Endothelial cell of umbilical vein (primary cell): ENCODE measurements at regions not wholly inside any gene's neighbourhood (a gene's known extent, or its start where the extent isn't known, plus 50 kb on each side); places are given as distances from the start of the nearest gene placed in this dataset.

Experiments used
- BruUV-seq: library from RNA; stranded (reverse); fragments of 400-500 nt; replicated peaks from 2 replicates; lab custom pipeline; 2021; lab: Mats Ljungman, UMichigan
- CTCF ChIA-PET: fragments of 300-600, 350-600 bp; sonication (Branson Sonifier 250); formaldehyde crosslinking; loops from one replicate; lab custom pipeline; 2021; ENCODE audit warnings: antibody characterized with exemption, inconsistent platforms; lab: Charles Lee
- POLR2A ChIA-PET: fragments of 300-600, 350-600 bp; sonication (Branson Sonifier 250); formaldehyde crosslinking; loops from one replicate; lab custom pipeline; 2021; ENCODE audit warnings: antibody characterized with exemption, inconsistent platforms; lab: Charles Lee
- DNase-seq: peaks from one replicate; pipeline ENCODE4 v3.0.0-alpha.2; 2011; ENCODE audit warnings: low read depth, low spot score
- FAIRE-seq: peaks from 2 replicates; lab custom pipeline; 2011; peaks lifted over from hg19 to GRCh38; lab: Jason Lieb, UNC
- H2AFZ ChIP-seq: 2 replicates; pipeline ENCODE4 v1.6.0; 2012; ENCODE audit warnings: low read depth, low read length, control low read depth, inconsistent platforms
- H3K27ac ChIP-seq: 2 replicates; pipeline ENCODE4 v1.5.1; 2011; ENCODE audit warnings: low read depth, mild to moderate bottlenecking, control low read depth, low read length, moderate library complexity; ENCODE audit not compliant: insufficient read depth
- H3K27me3 ChIP-seq, 2 experiments: 2 replicates each; pipeline versions ENCODE4 v1.6.0 to v1.6.1; 2011; ENCODE audit warnings: low read length in 2 of 2, mixed read lengths in 1 of 2; ENCODE audit not compliant: control insufficient read depth in 2 of 2, insufficient read depth in 2 of 2
- H3K36me3 ChIP-seq, 2 experiments: 2 replicates in 1 of 2; 3 replicates in 1 of 2; pipeline ENCODE4 v1.5.1; 2011; ENCODE audit warnings: low read length in 2 of 2, mild to moderate bottlenecking in 1 of 2, moderate library complexity in 1 of 2; ENCODE audit not compliant: control insufficient read depth in 2 of 2, insufficient read depth in 2 of 2; ENCODE audit errors: extremely low read depth in 1 of 2
- H3K4me1 ChIP-seq: 3 replicates; pipeline ENCODE4 v1.5.1; 2011; ENCODE audit warnings: mild to moderate bottlenecking, low read length; ENCODE audit not compliant: control insufficient read depth, insufficient read depth; ENCODE audit errors: extremely low read depth
- H3K4me2 ChIP-seq: 2 replicates; pipeline ENCODE4 v1.6.1; 2011; ENCODE audit warnings: low read length, control low read depth, mixed read lengths; ENCODE audit not compliant: insufficient read depth
- H3K4me3 ChIP-seq, 3 experiments: fragments of 200-600 bp in 1 of 3; sonication (generic), shearing (Covaris generic) in 1 of 3; replicated peaks in 1 of 3; 2 replicates each; pipeline ENCODE4 v1.5.1; 2011 to 2016; ENCODE audit warnings: control low read depth in 3 of 3, low read length in 3 of 3, mild to moderate bottlenecking in 2 of 3, inconsistent platforms in 1 of 3, low read depth in 1 of 3, moderate library complexity in 1 of 3; ENCODE audit not compliant: insufficient read depth in 1 of 3
- H3K79me2 ChIP-seq: 2 replicates; pipeline ENCODE4 v1.6.0; 2012; ENCODE audit warnings: low read length, inconsistent platforms; ENCODE audit not compliant: control insufficient read depth, insufficient read depth
- H3K9ac ChIP-seq: replicated peaks from 2 replicates; pipeline ENCODE3; 2011; ENCODE audit warnings: low read length, control low read depth; ENCODE audit not compliant: insufficient read depth; ENCODE audit errors: extremely low read depth
- H3K9me1 ChIP-seq: replicated peaks from 3 replicates; pipeline ENCODE4 v1.6.0; 2011; ENCODE audit warnings: mild to moderate bottlenecking, low read length; ENCODE audit not compliant: control insufficient read depth, insufficient read depth; ENCODE audit errors: extremely low read depth
- H3K9me3 ChIP-seq: replicated peaks from 2 replicates; pipeline ENCODE4 v1.5.1; 2012; ENCODE audit warnings: low read length, inconsistent platforms; ENCODE audit not compliant: control insufficient read depth, insufficient read depth
- H4K20me1 ChIP-seq: replicated peaks from 2 replicates; pipeline ENCODE3; 2011; ENCODE audit warnings: mild to moderate bottlenecking, low read length; ENCODE audit not compliant: control insufficient read depth, insufficient read depth; ENCODE audit errors: extremely low read depth
- EZH2 ChIP-seq: IDR thresholded peaks from 2 replicates; pipeline ENCODE4 v1.6.1; 2012; ENCODE audit warnings: borderline replicate concordance, low read depth, mild to moderate bottlenecking, moderate library complexity, low read length, inconsistent platforms; ENCODE audit not compliant: severe bottlenecking
- FOS ChIP-seq: IDR thresholded peaks from 2 replicates; pipeline ENCODE4 v1.6.1; 2011; ENCODE audit warnings: mild to moderate bottlenecking, low read length, moderate library complexity, borderline replicate concordance; ENCODE audit not compliant: insufficient read depth
- GATA2 ChIP-seq: IDR thresholded peaks from 2 replicates; pipeline ENCODE4 v1.7.0; 2011; ENCODE audit warnings: low read depth, mild to moderate bottlenecking, moderate library complexity, mixed read lengths, low read length; ENCODE audit not compliant: insufficient read length, insufficient read depth
- JUN ChIP-seq: IDR thresholded peaks from 2 replicates; pipeline ENCODE4 v1.6.1; 2011; ENCODE audit warnings: borderline replicate concordance, low read depth; ENCODE audit not compliant: insufficient read length, insufficient read depth
- MYC ChIP-seq: IDR thresholded peaks from one replicate; pipeline ENCODE4 v1.6.1; 2011; ENCODE audit warnings: mild to moderate bottlenecking, low read depth, low read length
- POLR2AphosphoS5 ChIP-seq: IDR thresholded peaks from 2 replicates; pipeline ENCODE4 v1.6.1; 2012; ENCODE audit warnings: low read depth, mild to moderate bottlenecking, control low read depth, low read length, moderate library complexity; ENCODE audit not compliant: insufficient read depth
- dilution Hi-C: fragments of 300-500 bp; cut with MboI; formaldehyde crosslinking; loops from one replicate; pipeline ENCODE4 v1.15.0; 2019; ENCODE audit warnings: low sequenced_read_pairs; ENCODE audit not compliant: extremely low pct_ligation_motif_present
- intact Hi-C: fragments of 100-400 bp; cut with micrococcal nuclease; formaldehyde crosslinking; loops from one replicate; pipeline ENCODE4 v1.10.0; 2022
- TF ChIP-seq, protein P1 (sequence below), 2 donors: IDR thresholded peaks; 1 replicate in 1 of 2; 2 replicates in 1 of 2; pipeline ENCODE4 v1.5.1; 2011; ENCODE audit warnings: low read length in 2 of 2, mild to moderate bottlenecking in 2 of 2, moderate library complexity in 2 of 2, control low read depth in 1 of 2, inconsistent platforms in 1 of 2, low read depth in 1 of 2; ENCODE audit not compliant: insufficient read depth in 1 of 2; ENCODE audit errors: extremely low read depth in 1 of 2
- TF ChIP-seq, protein P2 (sequence below): IDR thresholded peaks from 2 replicates; pipeline ENCODE4 v1.6.1; 2011; ENCODE audit not compliant: insufficient read depth, insufficient read length

DNA sequence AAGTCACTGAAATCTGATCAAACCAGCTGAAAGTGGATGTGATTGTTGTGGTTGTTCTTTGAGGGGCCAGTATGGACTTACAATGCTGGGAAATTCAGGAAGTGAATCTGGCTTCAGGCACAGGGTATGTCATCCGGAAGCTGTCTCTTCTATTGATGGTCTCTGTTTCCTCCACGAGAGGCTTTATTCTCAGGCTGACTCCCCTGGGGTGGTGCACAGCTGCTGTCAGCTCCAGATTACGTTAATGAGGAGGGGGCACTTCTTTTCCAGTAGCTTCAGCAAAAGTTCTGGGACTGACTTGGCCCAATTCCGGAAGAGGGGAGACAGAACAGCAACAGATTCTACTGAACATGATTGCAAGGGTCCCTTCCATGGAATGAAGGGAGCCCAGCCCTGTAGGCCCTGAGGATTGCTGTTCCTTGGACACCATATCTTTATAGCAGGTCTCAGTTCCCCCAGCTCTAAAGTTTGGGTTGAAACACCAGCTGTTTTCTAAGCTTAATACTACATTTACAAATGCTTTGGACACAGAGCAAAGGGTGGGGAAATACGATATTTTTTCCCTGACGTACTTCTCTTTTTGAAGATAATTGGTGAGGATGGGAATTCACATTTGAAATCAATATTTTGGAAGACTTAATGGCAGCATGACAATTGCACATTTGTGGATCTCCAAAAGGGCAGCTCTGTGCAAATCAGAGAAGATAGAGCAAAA is 400.9 kb downstream of the TSN start:
- H2AFZ ChIP-seq, result no peak overlapping the region
- no peak overlapping the region for H3K27ac ChIP-seq
- H3K36me3 ChIP-seq, result no peaks in the 10 kb centered on the region
- ChIA-PET CTCF (no interaction called here), POLR2A (no interaction called here)
- no peak overlapping the region for H3K4me3 ChIP-seq
- no peaks in the 10 kb centered on the region for H3K27me3 ChIP-seq
- BruUV-seq, result no TSS peak
- TF ChIP-seq EZH2, result no peak
- no peak for TF ChIP-seq GATA2
- no peak for TF ChIP-seq MYC
- TF ChIP-seq, protein P1, sequence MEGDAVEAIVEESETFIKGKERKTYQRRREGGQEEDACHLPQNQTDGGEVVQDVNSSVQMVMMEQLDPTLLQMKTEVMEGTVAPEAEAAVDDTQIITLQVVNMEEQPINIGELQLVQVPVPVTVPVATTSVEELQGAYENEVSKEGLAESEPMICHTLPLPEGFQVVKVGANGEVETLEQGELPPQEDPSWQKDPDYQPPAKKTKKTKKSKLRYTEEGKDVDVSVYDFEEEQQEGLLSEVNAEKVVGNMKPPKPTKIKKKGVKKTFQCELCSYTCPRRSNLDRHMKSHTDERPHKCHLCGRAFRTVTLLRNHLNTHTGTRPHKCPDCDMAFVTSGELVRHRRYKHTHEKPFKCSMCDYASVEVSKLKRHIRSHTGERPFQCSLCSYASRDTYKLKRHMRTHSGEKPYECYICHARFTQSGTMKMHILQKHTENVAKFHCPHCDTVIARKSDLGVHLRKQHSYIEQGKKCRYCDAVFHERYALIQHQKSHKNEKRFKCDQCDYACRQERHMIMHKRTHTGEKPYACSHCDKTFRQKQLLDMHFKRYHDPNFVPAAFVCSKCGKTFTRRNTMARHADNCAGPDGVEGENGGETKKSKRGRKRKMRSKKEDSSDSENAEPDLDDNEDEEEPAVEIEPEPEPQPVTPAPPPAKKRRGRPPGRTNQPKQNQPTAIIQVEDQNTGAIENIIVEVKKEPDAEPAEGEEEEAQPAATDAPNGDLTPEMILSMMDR (IDR thresholded peaks at IDR 0.05; ENCODE audit: extremely low read depth in 1 of 2, insufficient read depth in 1 of 2, low read depth in 1 of 2, low read length in 2 of 2), result no peak
- TF ChIP-seq, protein P2, sequence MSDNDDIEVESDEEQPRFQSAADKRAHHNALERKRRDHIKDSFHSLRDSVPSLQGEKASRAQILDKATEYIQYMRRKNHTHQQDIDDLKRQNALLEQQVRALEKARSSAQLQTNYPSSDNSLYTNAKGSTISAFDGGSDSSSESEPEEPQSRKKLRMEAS, result no peak
- H3K79me2 ChIP-seq, result no peaks in the 10 kb centered on the region
- intact Hi-C loops (no loop called here), dilution Hi-C loops (no loop called here)
- no peaks in the 10 kb centered on the region for H4K20me1 ChIP-seq
- H3K4me1 ChIP-seq, result no peaks in the 10 kb centered on the region
- FAIRE-seq (no peak), DNase-seq (no peak)
- no peaks in the 10 kb centered on the region for H3K9me3 ChIP-seq
- H3K9me1 ChIP-seq, result no peaks in the 10 kb centered on the region
- H3K9ac ChIP-seq, result no peak overlapping the region
- no peak overlapping the region for H3K4me2 ChIP-seq

DNA sequence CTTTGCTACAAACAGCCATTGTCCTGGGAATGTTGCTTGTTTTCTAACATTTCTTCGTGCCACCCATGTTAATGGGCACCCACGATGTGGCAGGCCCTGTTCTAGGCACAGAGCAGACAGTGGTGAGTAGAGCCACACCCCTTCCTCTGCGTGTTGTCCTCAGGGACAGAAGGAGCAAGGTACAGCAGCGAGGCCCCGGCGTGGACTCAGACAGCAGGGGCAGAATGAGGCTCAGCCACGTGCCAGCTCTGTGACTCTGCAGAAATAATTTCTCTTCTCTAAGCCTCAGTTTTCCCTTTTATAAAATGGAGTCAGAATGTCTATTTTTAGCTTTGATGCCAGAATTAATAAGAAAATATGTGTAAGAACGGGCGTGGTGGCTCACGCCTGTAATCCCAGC is 401.7 kb downstream of the TSN start:
- FAIRE-seq, result no peak
- Histone ChIP-seq H3K9me3 (no peaks in the 10 kb centered on the region), H3K9me1 (no peaks in the 10 kb centered on the region), H2AFZ (no peak overlapping the region), H4K20me1 (no peaks in the 10 kb centered on the region), H3K27me3 (no peaks in the 10 kb centered on the region), H3K4me3 (no peak overlapping the region), H3K27ac (no peak overlapping the region), H3K36me3 (no peaks in the 10 kb centered on the region), H3K79me2 (no peaks in the 10 kb centered on the region), H3K9ac (no peak overlapping the region), H3K4me2 (no peak overlapping the region), H3K4me1 (no peaks in the 10 kb centered on the region)
- dilution Hi-C loops, result no loop called here
- BruUV-seq, result no TSS peak
- TF ChIP-seq JUN, result no peak
- no peak for TF ChIP-seq MYC
- TF ChIP-seq EZH2, result no peak
- no peak for TF ChIP-seq POLR2AphosphoS5
- TF ChIP-seq FOS, result no peak
- TF ChIP-seq GATA2, result no peak
- no peak for DNase-seq
- intact Hi-C loops, result no loop called here
- POLR2A ChIA-PET, result no interaction called here
- CTCF ChIA-PET, result no interaction called here
